HG03457 (cell line): ENCODE measurements at regions not wholly inside any gene's neighbourhood (a gene's known extent, or its start where the extent isn't known, plus 50 kb on each side); places are given as distances from the start of the nearest gene placed in this dataset.

ENCODE experiments used
- ATAC-seq: cut with Tn5 transposase; IDR thresholded peaks from one replicate; pipeline ENCODE4 v1.9.1; 2021; ENCODE audit warnings: moderate number of reproducible peaks; ENCODE audit not compliant: unreplicated experiment

DNA sequence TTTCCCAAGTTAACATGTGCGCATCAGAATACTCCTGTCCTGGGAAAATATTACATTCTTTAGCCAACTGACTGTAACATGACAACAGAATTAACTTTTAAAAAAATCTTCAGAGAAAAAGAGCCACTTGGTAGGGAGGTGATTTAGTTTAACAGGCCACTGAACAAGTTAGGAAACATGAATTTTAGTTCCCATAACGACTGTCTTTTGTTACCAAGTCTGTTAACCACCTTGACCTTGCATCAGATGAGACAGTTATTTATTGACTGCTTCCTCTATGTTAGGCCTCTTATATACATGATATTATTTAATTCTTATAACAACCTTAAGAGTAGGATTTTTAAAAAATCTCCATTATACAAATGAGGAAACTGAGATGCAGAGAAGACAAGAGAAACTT, 268.6 kb downstream of the NDFIP2 start:
- no peak for ATAC-seq

DNA sequence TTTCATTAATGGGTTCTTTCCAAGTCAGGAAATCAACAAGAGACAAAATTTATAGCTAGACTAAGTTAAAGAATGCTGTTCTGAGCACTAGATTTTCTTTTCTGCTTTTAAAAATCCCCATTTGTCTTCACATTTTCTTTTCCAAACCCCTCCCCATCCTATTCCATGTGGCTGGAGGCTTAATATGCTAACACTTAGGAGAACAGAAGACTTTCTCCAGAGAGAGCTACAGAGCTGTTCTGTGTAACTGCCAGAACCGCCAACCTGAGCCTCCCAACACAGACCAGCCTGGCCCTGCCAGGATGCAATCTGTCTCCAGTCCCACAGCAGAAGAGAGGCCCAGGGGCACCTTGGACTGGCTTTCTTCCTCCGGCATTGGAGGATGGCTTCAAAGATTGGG, 264.1 kb downstream of the NDFIP2 start:
- no peak for ATAC-seq

DNA sequence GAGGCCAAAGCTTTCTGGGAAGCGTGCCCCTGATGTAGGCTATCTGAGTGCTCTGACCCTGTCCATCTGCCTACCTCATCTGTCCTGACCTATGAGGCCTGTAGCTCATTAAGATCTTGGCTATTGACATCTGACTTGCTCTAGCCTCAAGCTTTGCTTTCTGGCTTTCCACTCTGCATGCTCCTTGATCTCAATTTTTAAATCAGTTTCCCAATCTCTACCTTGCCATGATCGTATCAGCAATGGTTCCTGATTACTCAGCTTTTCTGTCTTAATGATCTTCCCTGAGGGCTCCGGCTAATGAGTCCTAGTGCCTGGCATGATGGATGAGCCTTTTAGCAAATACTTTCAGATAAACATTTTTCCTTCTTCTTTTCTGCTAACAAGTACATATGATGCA, 262.0 kb downstream of the NDFIP2 start:
- ATAC-seq, result no peak

DNA sequence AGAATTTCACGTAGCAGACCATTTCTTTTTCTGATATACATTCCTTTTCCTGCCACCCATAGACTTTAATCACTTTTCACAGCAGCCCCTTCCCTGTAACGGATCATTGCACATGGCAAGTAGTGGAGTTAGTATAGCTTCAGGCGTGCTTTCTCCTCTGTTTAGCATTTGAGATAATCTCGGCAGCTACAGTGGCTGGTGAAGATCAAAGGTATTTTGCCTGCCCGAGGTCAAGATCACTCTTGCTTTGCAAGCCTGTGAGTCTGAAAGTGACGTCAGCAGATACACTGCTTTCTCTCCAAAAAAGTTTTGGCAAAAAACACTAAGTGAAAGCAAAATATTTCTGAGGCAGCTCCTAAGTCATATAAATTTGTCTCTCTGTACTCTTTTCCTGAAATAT, 260.0 kb downstream of the NDFIP2 start:
- no peak for ATAC-seq

DNA sequence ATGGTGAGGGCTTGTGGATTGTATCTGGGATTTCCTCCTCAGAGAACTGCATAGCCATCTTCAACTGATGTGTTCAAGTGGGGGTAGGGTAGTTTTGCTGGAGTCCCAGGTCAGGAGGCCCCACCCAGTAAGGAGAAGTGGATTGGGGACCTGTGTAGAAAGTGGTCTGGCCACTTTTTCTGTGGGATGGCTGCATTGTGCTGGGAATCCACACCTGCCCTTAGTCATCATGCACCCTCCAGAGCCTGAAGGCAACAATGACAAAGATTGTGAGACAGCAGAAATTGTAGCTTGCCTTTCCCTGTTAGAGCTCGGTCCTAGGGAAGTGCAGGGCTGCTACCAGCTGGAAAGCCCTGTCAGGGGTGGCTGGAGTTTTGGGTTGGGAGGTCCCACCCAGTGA, 255.4 kb downstream of the NDFIP2 start:
- ATAC-seq, result no peak

DNA sequence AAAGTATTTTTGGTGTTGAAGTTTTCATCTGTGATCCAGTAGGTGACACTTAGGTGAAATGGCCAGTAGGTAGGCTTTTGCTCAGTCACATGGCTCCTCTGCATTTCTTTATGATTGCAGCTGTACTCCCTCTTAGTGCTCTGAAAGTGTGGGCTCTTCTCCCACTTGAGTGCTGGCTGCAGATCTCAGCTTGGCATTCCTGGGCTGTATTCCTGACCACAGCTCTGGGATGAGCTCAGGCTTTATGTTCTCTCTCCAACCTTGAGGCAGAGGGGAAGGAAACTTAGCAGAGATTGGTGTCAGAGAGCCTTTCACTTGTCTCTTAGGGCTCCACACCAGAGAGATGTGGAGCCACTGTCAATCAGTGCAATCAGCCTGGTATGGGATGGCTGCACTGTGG, 254.3 kb downstream of the NDFIP2 start:
- no peak for ATAC-seq

DNA sequence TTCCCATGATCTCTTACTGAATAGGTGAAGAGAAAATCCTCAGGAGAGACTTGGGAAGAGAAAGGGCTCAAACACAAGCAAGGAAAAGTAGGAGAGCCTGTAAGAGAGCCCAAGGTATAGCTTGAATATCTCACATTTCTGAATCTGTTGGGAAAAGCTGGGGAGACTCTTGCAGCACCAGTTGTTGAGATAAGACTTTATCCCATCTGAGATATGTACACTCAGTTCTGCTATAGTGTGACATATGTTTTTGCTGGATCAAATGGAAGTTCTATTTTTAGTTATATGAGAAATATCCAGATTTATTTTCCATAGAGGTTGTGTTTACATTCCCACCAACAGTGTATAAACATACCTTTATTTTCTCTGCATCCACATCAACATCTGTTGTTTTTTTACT, 246.1 kb downstream of the NDFIP2 start:
- no peak for ATAC-seq

DNA sequence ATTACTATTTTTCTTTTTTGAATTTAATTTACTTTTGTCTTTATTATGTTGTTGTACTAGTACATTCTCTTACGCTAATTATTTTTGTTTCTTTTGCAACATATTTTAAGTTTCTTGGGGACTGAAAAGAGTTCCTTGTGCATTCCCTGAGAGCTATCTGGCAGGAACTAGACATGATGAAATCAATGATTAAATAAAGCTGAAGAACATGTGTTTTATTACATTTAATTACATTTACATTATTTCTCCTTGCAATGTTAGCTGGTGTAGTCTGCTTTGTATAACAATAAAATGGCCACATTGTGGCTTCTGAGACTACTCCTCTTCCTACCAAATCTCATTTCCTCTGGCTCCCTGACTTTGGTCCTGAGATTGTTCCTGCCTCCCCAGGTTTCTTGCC, 244.9 kb downstream of the NDFIP2 start:
- no peak for ATAC-seq

DNA sequence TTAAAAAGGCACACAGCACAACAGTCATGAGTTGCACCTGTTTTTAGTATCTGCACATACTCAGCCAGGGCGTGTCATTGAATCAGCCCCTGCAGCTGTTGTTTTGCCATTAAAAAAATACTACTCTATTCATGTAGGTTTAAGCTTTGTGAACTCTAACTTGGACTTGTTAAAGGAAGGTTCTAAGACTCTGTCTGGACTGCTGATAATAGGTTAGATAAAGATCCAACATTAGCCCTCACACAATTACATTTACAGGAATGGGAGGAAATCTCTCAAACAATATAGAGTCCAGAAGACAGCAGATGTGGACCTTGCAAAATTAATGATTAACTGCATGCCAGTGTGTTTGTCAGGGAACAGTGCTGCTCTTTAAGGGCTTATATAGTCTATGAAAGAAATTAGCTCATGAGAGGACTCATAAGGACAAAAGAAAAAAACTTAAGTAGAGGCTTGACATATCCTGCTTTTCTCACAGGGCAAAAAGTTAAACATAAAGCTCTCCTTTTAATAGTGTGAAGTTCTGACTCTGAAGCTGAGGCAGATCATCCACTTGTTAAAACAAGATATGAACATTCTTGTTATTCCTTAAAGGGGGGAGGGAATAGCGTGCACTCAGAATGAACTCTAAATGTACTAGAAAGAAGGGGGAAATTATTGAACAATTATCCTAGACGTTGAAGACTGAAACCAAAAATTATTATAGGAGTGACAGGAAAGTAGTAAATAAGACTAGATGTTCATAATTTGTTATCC, 243.6 kb downstream of the NDFIP2 start:
- ATAC-seq, result no peak

DNA sequence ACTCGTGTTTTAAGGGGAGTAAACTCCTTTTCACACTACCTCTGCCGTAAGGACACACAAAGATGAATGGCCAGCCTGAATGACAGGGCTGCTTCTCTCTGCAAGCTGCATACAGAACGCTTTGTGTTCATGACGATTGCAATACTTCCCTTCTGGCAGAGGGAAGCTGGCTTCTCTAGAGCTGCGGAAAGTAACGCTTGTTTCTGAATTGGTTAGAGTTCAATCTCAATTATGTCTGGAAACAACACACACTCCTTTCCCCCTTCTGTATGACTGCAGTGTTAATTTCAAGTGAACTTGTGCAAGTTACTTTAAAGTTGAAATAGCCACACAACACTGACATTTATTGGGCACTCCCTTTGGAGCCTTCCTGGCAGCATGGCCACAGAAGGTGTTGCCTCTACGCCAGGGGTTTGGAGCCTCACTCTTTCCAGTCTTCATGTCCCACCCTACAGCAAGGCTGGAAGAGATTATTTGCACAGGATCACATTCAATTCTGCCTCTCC, 242.6 kb downstream of the NDFIP2 start:
- ATAC-seq, result no peak

DNA sequence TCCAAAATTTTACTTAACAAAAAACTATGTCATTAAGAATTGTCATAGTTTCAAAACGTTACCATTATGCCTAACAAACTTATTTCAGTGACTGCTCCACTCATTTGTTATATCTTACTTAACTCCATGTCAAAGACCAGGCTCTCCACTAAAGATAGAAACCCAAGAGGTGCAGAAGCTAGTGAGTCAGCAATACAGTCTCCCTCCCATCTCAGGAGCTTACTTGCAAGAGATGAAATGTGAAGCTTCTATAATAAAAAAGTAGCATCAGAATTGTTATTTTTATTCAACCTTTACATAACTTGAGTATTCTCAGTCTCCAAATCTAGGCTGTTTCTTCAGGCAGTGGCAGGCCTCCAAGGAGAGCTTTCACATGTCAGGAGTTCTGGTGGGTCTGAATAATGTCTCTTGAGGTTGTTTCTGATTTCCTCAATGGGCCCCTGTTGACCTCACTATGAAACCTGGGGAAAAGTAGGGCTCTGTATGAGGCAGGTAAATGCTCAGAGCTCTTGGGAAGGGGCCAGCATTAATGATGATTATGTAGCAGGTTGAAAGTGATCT, 242.0 kb downstream of the NDFIP2 start:
- no peak for ATAC-seq

DNA sequence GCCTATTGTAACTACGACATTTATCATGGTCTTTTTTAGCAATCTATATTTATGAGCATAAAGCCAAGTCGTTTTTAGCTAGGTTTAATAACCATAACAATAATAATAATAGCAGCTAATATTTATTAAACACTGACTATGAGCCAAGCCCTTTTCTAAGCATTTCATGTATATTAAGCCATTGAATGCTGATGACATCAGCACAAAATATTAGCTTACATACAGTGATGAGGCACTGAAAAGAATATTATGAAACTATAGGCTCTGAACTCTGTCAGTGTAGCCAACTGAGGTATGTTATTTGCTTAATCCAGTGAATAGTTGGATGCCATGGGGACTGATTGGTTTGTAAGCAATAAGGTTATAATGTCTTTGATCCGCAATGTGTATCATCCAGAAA, 235.2 kb downstream of the NDFIP2 start:
- ATAC-seq, result no peak

DNA sequence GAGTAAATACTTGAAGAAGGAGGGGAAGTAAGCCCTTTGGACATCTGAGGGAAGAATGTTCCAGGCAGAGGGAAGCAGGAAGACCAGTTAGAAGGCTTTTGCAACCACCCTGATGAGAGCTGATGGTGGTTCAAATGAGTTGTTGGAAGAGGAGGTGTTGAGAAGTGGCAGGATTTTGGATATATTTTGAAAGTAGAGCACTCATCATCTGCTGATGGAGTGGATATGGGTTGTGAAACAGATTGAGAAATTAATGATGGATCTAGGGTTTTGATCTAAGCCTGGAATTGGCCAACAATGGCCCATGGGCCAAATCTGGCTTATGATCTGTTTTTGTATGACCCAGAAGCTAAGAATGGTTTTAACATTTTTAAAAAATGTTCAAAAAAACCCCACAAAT, 230.7 kb downstream of the NDFIP2 start:
- no peak for ATAC-seq

DNA sequence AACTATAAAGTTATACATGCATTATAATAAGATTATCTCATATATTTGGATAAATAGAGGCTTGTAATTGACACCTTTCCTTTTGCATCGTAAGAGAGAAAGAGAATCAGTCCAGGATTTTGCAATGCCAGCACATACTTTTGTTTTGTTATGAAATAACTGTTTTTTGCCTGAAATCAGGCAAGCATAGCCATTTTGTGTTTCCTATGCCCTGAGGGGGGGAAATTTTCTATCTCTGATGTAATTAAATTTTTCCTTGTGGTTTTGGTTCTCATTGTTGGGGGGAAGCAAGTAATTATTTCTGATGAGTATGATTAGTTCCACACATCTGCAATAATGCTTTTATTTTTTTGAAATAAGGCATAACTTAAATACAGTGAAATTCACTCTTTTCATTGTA, 229.4 kb downstream of the NDFIP2 start:
- no peak for ATAC-seq

DNA sequence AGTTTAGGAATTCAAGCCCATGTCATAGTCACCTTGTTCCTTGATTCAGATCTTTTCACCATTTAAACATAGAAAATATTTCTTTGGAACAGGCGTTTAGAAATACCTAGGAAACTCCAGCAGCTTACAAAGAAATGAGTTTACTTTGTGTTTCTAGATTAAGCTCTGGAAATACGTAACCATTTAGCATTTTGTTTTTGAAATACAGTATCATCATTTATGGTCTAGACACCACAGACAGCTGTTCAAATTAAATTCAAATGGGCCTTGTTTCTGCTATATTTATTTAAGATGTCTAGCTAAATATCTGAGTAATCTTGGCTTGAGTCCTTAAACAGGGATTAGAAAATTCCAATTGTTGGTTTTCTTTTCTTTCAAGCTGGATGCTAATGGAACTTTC, 228.5 kb downstream of the NDFIP2 start:
- no peak for ATAC-seq

DNA sequence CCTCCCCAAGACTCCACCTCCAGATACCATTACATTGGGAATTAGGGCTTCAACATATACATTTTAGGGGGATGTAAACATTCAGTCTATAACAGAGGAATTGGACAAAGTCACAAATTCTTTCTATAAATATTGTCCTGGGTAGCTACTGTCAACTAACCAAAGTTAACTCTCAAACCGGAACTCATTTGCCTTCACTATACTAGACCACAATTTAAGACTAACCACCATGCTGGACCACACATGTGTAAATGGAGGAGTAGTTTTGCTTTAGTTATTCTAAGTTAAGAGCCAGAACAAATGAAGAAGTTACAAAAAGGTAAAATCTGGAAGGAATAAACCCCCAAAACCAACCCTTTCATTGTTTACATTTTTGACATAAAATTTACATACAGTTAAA, 222.8 kb downstream of the NDFIP2 start:
- ATAC-seq, result no peak

DNA sequence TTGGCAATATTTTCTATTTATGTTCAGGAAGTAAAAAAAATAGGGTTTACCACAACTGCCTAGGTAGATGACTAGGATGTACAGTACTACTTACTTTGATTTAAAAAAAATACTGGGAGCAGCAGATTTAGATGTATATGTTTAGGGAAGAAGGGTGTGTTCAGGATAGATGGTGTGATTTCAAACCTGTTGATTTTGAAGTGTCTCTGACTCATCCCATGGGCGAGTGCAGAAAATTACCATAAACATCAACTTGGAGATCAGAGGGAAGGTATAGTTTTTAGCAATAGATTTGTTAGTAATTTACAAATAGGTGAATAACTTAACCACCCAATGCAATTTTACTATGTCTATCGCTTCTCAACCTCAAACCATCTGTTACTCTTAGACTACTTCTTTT, 214.8 kb downstream of the NDFIP2 start:
- ATAC-seq, result no peak

DNA sequence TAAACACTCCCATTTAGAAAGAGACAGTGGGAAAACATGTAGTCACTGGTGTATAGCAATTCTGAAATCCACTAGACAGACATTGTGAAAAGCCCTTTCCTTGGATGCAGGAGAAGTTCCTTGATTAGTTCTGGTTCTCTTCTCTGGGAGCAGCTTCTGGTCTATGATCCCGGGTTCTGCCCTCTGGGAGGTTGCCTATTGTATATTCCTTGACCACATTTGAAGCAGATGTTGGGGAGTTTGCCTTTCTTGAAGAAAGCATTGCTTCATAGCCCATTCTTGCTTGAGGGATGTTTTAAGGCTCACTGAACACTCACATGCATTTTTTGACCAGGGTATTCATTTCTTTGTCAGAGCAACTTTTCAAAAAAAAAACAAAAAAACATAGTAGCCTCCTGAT, 211.9 kb downstream of the NDFIP2 start:
- no peak for ATAC-seq

DNA sequence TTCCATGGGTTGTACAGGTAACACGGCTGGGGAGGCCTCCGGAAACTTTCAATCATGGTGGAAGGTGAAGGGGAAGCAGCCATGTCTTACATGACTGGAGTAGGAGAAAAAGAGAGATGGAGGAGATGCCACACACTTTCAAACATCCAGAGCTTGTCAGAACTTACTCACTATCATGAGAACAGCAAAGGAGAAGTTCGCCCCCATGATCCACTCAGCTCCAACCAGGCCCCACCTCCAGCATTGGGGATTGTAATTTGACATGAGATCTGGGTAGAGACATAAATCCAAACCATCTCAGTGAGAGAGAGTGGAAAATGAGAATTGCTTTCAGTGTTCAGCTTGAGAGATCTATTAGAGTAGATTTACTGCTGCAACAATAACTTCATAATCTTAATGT, 210.9 kb downstream of the NDFIP2 start:
- no peak for ATAC-seq

DNA sequence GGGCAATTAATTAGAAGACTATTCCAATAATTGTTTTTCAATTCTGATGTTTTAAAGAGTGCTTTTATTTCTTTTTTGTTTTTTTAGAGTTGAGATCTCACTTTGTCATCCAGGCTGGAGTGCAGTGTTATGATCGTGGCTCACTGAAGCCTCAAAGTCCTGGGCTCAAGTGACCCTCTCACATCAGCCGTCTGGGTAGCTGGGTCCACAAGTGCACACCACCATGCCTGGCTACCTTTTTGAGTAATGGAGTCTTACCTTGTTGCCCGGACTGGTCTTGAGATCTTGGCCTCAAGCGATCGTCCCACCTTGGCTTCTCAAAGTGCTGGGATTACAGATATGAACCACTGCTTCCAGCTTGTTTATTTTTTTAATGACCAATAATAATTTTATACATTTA, 207.8 kb downstream of the NDFIP2 start:
- ATAC-seq, result no peak

DNA sequence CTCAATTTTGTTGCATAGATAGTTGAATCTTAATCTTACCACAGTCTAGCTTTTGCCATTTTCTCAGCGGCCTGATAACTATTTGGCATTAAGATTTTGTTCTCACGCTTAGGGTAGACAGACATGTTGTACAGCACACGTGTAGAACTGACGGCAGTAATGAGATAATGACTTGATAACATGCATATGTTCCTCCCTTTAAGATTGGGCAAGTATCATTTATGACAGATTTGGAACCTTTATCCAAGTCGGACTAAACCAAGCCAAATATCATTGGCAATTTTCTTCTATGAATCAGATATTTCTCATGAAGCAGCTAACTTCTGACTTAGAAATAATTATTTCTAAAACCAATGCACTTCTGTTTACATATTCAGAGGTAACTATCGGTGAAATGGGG, 205.5 kb downstream of the NDFIP2 start:
- ATAC-seq, result no peak

DNA sequence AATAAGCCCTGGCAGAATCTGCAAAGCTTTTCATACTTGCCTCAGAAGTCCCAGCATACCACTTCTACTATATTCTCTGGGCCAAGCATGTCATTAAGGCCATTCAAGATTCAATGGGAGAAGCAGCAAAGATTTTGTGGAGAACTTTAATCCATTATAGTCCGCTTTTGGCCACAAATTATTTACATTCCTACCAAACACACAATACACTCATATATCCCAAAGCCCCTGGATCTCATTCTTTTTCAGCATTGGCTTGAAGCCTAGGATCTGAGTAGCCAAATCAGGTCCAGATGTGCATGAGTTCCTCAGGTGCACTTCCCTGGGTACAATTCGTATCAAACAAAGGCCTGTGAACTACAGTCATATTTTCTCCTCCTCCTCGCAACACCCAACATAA, 203.4 kb downstream of the NDFIP2 start:
- no peak for ATAC-seq

DNA sequence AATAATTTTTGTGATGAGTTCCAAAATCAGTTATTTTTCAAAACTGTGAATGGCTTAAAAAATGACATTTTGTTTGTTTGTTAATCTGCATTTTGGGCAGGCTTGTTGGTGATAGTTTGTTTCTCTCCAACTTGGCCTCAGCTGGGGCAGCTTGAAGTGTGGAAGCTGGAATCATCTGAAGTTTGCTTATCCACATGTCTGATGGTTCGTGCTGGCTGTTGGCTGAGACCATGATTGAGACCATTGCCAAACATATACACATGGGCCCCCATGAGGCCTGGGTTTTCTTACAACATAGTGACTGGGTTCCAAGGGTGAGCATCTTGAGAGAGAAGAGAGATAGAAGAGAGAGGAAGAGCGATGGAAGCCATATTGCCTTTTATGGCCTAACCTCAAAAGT, 201.2 kb downstream of the NDFIP2 start:
- ATAC-seq, result no peak
